RWPE1 (cell line): ENCODE measurements at regions not wholly inside any gene's neighbourhood (a gene's known extent, or its start where the extent isn't known, plus 50 kb on each side); places are given as distances from the start of the nearest gene placed in this dataset.

ENCODE experiments used
- CTCF ChIA-PET: fragments of 350-600 bp; sonication (Branson Sonifier 250); formaldehyde crosslinking; extraction: SDS; loops from one replicate; lab custom pipeline; 2021; lab: Yijun Ruan, JAX
- POLR2A ChIA-PET: fragments of 400-600 bp; formaldehyde crosslinking; extraction: SDS; loops from one replicate; lab custom pipeline; 2020; ENCODE audit warnings: antibody characterized with exemption; ENCODE audit not compliant: low non-redundant PET; lab: Yijun Ruan, JAX
- DNase-seq: peaks from one replicate; pipeline ENCODE4 v3.0.0; 2012; ENCODE audit warnings: low spot score
- H3K27ac ChIP-seq: fragments of 450-650 bp; 2 replicates; pipeline ENCODE4 v1.5.1; 2017
- TF ChIP-seq, protein P1 (sequence below): fragments of 450-650 bp; conservative IDR thresholded peaks from 2 replicates; pipeline ENCODE4 v1.5.1; 2017; ENCODE audit warnings: low read depth, mild to moderate bottlenecking

DNA sequence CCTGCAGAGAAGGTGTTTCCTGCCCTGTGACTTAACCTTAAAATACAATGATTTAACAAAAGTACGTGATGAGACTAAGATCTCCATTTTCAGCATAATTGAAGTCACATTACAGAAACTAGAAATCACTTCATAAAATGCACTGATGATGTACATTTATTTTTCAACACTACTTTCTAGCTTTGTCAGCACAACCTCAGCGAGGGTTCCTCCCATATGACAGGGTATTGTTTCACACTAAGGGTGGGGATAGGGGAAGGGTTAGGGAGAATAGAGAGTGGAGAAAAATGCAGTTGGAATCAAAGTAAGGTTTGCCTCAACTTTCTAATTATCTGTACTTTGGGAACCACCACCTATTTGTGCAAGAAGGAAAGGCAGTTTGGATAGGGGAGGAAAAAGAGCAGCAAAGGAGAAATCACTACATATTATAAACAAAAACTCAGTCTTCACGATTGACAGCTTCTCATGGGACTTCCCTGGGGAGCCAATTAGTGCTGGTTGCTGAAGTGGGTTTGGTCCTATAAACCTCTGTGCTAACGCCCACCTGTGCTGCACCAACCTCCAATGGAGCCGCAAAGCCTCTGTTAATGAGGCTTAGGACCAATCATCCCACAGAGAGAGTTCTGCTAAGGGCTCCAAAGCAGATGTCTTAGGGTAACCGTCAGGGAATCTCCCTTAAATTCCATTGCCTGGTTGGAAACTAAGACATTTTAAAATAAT is 369.2 kb upstream of the PDE4D start:
- CTCF ChIA-PET = no interaction called here

DNA sequence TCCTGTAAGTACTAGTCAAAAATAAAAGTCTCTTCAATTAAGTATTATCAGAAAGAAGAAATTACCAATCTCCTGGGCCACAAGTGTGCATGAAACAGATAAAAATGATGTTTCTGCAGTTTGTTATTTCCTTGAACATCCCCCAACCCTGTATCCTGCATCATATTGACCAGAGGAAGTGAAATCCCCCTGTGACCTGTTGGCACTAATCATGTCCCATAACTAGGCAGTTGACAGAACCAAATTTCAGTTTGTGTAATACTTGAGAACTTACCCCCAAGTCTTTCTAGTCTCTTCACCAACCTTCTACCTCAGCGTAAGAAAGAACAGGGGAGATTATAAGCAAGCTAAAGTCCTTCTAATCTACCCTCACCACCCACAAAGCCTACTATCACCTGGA is 368.2 kb upstream of the PDE4D start:
- CTCF ChIA-PET = no interaction called here
- TF ChIP-seq, protein P1, sequence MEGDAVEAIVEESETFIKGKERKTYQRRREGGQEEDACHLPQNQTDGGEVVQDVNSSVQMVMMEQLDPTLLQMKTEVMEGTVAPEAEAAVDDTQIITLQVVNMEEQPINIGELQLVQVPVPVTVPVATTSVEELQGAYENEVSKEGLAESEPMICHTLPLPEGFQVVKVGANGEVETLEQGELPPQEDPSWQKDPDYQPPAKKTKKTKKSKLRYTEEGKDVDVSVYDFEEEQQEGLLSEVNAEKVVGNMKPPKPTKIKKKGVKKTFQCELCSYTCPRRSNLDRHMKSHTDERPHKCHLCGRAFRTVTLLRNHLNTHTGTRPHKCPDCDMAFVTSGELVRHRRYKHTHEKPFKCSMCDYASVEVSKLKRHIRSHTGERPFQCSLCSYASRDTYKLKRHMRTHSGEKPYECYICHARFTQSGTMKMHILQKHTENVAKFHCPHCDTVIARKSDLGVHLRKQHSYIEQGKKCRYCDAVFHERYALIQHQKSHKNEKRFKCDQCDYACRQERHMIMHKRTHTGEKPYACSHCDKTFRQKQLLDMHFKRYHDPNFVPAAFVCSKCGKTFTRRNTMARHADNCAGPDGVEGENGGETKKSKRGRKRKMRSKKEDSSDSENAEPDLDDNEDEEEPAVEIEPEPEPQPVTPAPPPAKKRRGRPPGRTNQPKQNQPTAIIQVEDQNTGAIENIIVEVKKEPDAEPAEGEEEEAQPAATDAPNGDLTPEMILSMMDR = no peak
- H3K27ac ChIP-seq = no peak overlapping the region
- POLR2A ChIA-PET = no interaction called here
- DNase-seq = no peak

More for the DNA sequence above, 369.2 kb upstream of the PDE4D start:
- TF ChIP-seq, protein P1 = no peak
- no peak for DNase-seq
- POLR2A ChIA-PET = no interaction called here
- H3K27ac ChIP-seq = no peak overlapping the region

DNA sequence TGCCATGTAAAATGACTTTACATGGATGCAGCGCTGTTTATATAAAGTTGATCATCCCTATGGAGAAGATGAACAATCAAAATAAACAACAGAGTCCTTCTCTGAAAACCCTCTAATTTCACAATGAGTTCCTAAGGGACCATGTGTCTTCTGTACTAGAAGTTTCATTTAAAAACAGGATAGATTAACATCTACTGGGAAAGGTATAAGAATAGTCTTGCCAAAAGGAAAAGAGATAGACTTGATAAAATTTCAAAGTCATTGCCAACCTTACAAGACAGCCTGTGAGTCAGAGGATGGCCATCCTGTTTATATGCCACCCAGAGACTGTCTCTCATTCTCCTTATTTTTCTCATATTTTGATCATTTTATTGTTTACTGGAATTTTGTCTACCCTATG is 367.1 kb upstream of the PDE4D start:
- DNase-seq = no peak
- no peak overlapping the region for H3K27ac ChIP-seq
- TF ChIP-seq, protein P1 = no peak
- CTCF ChIA-PET = no interaction called here
- POLR2A ChIA-PET = no interaction called here

DNA sequence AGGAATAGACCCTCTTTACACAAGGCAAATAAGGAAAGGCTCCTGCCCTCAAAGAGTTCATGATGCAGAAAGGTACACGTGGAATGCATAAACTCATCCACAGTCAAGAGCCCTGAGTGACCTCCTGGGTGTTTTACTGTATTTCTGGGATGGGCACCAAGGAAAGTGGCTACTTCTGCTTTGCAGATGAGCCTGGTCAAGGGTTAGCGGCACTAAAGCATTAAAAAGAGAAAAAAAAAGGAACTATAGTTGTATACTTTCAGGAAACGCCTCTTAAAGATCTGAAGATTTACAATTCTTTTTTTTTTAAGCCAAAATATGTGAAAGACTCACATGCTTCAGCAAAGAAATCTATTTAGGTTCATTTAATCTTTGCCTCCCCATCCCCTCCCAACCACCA is 366.2 kb upstream of the PDE4D start:
- H3K27ac ChIP-seq = no peak overlapping the region
- POLR2A ChIA-PET = no interaction called here
- no peak for DNase-seq
- TF ChIP-seq, protein P1 = no peak
- CTCF ChIA-PET = interaction anchor here (0.5 kb wide), 1 partner anchor 94 kb away, joined by 3 read pairs; no protein-coding TSS in a partner anchor

DNA sequence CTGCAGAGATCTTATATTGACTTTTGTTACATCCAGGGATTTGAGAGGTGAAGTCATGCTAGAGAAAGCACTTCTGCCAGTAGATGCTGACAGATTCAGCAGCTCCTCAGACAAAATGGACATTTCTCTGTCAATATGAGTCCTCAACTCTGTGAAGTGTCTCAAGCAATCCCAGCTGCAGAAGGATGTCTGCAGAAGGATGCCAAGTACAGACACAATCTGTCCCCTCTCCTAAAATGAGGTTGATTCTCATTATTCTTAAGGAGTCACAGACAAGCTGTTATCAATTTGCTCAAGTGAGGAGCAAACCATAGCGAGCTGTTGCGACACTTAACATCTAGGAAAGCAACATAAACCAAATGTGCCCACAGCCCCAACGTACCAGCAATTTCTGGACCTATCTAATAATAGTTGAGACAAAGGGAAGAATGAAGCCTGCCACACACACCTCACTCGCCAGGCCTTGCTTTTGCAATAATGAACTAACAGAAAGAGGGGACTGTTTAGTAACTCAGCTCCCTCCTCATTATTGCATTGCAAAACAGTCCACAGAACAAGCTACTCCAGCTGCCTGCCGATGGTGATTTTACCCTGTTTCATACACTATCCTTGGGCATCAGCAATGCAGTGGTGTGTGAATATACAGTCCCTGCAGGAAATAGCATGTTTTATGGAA is 364.2 kb upstream of the PDE4D start:
- TF ChIP-seq, protein P1 = no peak
- no peak overlapping the region for H3K27ac ChIP-seq
- DNase-seq = no peak
- POLR2A ChIA-PET = no interaction called here
- CTCF ChIA-PET = interaction anchor here (0.6 kb wide), 2 partner anchors 416 to 634 kb away, joined by 3 read pairs; no protein-coding TSS in a partner anchor

DNA sequence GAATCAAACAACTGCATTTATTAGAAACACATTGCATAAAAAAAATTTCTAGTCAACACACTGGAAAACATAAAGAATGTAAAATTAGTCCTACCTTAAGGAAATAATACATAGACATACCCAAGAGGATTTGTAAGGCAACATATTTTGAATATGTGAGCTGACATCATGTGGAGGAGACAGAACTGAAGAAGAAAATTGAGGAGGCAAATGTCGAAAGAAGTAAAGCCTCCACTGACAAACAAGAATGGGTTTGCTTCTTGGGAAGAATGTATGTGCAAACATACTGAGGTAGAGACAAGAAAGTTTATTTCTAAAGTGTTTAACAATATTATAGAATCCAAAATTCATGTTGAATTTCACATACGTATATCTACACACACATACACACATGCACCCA is 363.0 kb upstream of the PDE4D start:
- TF ChIP-seq, protein P1 = no peak
- H3K27ac ChIP-seq = no peak overlapping the region
- no peak for DNase-seq
- POLR2A ChIA-PET = no interaction called here
- CTCF ChIA-PET = no interaction called here
